ENCODE measurements at regions not wholly inside any gene's neighbourhood (a gene's known extent, or its start where the extent isn't known, plus 50 kb on each side); places are given as distances from the start of the nearest gene placed in this dataset.

GRCh38 chr4:100099746-100100145, 90.5 kb downstream of the DDIT4L start:
- TF ChIP-seq, protein P1, sequence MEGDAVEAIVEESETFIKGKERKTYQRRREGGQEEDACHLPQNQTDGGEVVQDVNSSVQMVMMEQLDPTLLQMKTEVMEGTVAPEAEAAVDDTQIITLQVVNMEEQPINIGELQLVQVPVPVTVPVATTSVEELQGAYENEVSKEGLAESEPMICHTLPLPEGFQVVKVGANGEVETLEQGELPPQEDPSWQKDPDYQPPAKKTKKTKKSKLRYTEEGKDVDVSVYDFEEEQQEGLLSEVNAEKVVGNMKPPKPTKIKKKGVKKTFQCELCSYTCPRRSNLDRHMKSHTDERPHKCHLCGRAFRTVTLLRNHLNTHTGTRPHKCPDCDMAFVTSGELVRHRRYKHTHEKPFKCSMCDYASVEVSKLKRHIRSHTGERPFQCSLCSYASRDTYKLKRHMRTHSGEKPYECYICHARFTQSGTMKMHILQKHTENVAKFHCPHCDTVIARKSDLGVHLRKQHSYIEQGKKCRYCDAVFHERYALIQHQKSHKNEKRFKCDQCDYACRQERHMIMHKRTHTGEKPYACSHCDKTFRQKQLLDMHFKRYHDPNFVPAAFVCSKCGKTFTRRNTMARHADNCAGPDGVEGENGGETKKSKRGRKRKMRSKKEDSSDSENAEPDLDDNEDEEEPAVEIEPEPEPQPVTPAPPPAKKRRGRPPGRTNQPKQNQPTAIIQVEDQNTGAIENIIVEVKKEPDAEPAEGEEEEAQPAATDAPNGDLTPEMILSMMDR (IDR thresholded peaks at IDR 0.05) = no peak
- no peak overlapping the region for H3K4me3 ChIP-seq
- no peak for DNase-seq
- H3K9me3 ChIP-seq = no peaks in the 10 kb centered on the region
- peaks cover 15% of the 10 kb centered on the region for H3K4me1 ChIP-seq
- intact Hi-C loops (cut with DNase I) = loop anchor here (5.0 to 10.0 kb wide), 6 partner anchors 88 to 1635 kb away; no protein-coding TSS in a partner anchor
- ATAC-seq = no peak
- WGBS, 3 donors = 97 to 100% (median 100%) methylated on average over 2 of the region's 2 CpGs
- no peaks in the 10 kb centered on the region for H3K27me3 ChIP-seq (ENCODE audit: insufficient read depth in 3 of 3, low read length in 2 of 3)
- no peak overlapping the region for H3K27ac ChIP-seq
- H3K36me3 ChIP-seq (ENCODE audit: insufficient read depth in 1 of 2, low read depth in 1 of 2) = no peaks in the 10 kb centered on the region

DNA sequence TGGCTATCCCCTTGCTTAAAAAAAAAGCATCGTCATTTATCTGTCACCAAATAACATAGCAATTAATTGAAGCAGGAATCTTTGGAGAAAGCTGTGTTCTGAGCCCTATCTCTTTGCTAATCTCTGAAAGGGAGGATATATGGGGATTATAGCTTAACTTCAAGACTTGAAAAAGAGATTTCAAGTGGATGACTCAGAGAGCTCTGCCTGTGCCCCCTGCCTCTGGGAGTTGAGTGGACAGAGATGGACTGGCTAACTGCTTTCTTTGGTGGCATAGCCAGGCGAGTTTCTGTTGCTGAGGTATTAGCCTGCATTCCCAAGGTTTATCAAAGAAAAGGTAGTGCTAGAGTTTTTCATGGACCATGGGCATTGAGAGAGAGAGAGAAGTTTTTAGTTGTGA, 91.6 kb downstream of the DDIT4L start:
- TF ChIP-seq, protein P1 (IDR thresholded peaks at IDR 0.05) = no peak
- no peaks in the 10 kb centered on the region for H3K27me3 ChIP-seq (ENCODE audit: insufficient read depth in 3 of 3, low read length in 2 of 3)
- H3K9me3 ChIP-seq = no peaks in the 10 kb centered on the region
- H3K4me1 ChIP-seq = peaks cover 21% of the 10 kb centered on the region
- intact Hi-C loops (cut with DNase I) = loop anchor here (5.0 to 10.0 kb wide), 6 partner anchors 89 to 1636 kb away; no protein-coding TSS in a partner anchor
- H3K36me3 ChIP-seq (ENCODE audit: insufficient read depth in 1 of 2, low read depth in 1 of 2) = no peaks in the 10 kb centered on the region
- DNase-seq (no peak), ATAC-seq (no peak)
- H3K27ac ChIP-seq = no peak overlapping the region
- WGBS, 3 donors = 92 to 95% (median 93%) methylated on average over 2 of the region's 2 CpGs
- no peak overlapping the region for H3K4me3 ChIP-seq

- intact Hi-C loops (cut with DNase I) = loop anchor here (5.0 to 10.0 kb wide), 6 partner anchors 89 to 1637 kb away; no protein-coding TSS in a partner anchor
- DNase-seq (no peak), ATAC-seq (no peak)
- Histone ChIP-seq H3K4me1 (peaks cover 26% of the 10 kb centered on the region), H3K36me3 (ENCODE audit: insufficient read depth in 1 of 2, low read depth in 1 of 2) (no peaks in the 10 kb centered on the region), H3K27me3 (ENCODE audit: insufficient read depth in 3 of 3, low read length in 2 of 3) (no peaks in the 10 kb centered on the region), H3K27ac (no peak overlapping the region), H3K9me3 (no peaks in the 10 kb centered on the region), H3K4me3 (no peak overlapping the region)
- TF ChIP-seq, protein P1 (IDR thresholded peaks at IDR 0.05) = no peak
- 42 to 53% (median 46%) methylated on average over 7 of the region's 7 CpGs for WGBS, 3 donors
These were observed 92.2 kb downstream of the DDIT4L start for GRCh38 chr4:100098011-100098545.

DNA sequence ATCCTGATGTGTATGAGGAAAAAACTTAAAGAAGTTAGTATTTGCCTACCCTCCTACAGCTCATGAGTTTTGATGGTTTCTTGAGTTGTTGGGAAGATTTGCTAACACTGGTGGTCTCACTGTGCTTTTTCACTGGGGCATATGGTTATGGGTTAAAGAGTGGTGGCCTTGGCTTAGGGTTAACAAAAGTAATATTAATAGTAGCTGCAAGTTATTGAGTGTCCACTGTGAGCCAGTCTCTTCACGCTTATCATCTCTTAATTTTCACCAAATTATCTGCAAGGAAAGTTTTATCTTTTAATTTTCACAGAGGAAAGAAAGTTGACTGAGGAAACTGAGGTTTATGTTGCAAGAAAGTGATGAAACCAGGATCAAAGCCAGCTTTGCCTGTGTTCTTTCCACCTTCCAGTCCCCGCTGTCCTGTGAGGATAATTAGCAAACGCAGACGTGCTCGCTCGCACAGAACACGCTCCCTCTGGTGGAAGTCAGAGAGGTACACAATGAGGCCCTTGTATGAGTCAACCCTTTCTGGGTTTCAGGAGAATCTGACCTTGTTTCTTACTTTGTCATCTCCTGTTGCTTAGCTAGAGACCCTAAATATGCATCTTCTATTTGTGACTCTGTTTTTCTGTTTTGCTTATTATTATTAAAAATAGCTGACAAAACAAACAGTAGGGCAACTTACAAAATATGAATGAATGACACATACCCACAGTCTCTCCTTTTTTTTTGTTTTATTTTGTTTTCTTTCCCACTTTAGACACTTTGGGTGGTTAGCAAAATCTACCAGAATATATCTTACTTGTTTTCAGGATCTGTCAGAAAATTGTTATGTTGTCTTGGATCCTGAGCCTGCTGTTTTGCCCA, 94.3 kb downstream of the DDIT4L start:
- intact Hi-C loops (cut with DNase I) = loop anchor here (2.0 to 10.0 kb wide), 7 partner anchors 91 to 1639 kb away; no protein-coding TSS in a partner anchor
- DNase-seq (peak; percentile 60 to 78), ATAC-seq (peak; percentile 81 to 94 (median 93))
- Histone ChIP-seq H3K27ac (peak overlapping the region; percentile 81), H3K36me3 (ENCODE audit: insufficient read depth in 1 of 2, low read depth in 1 of 2) (no peaks in the 10 kb centered on the region), H3K9me3 (no peaks in the 10 kb centered on the region), H3K27me3 (ENCODE audit: insufficient read depth in 3 of 3, low read length in 2 of 3) (no peaks in the 10 kb centered on the region), H3K4me3 (no peak overlapping the region), H3K4me1 (peaks cover 26% of the 10 kb centered on the region)
- TF ChIP-seq, protein P1 (IDR thresholded peaks at IDR 0.05) = peak; percentile 74
- 15 to 40% (median 16%) methylated on average over 7 of the region's 7 CpGs for WGBS, 3 donors

All from psoas muscle (tissue), 7 donors.